ENCODE measurements at regions not wholly inside any gene's neighbourhood (a gene's known extent, or its start where the extent isn't known, plus 50 kb on each side); places are given as distances from the start of the nearest gene placed in this dataset.

- H3K4me3 Mint-ChIP-seq: no peak overlapping the region
- H3K27me3 Mint-ChIP-seq: peaks cover 9% of the 10 kb centered on the region
- ChIA-PET POLR2A (interaction anchor here (0.6 kb wide), 2 partner anchors 109 to 389 kb away, joined by 3 to 4 read pairs; no protein-coding TSS in a partner anchor), CTCF (interaction anchor here (0.7 kb wide), 1 partner anchor 231 kb away, joined by 3 read pairs; no protein-coding TSS in a partner anchor)
- no peaks in the 10 kb centered on the region for H3K4me1 Mint-ChIP-seq
- H3K9me3 Mint-ChIP-seq: no peaks in the 10 kb centered on the region
- no peak overlapping the region for H3K27ac Mint-ChIP-seq
- no peak for DNase-seq
- no peaks in the 10 kb centered on the region for H3K36me3 Mint-ChIP-seq (ENCODE audit: low read depth)
Measured at GRCh38 chr1:91170571-91170970, 148.7 kb upstream of the ZNF644 start.

- H3K9me3 Mint-ChIP-seq: no peaks in the 10 kb centered on the region
- H3K4me1 Mint-ChIP-seq: peaks cover 1% of the 10 kb centered on the region
- ChIA-PET CTCF (interaction anchor here (1.7 kb wide), 1 partner anchor 114 kb away, joined by 4 read pairs; no protein-coding TSS in a partner anchor), POLR2A (interaction anchor here (0.6 kb wide), 1 partner anchor 286 kb away, joined by 5 read pairs; no protein-coding TSS in a partner anchor)
- DNase-seq: peak; percentile 26
- H3K27me3 Mint-ChIP-seq: no peaks in the 10 kb centered on the region
- no peaks in the 10 kb centered on the region for H3K36me3 Mint-ChIP-seq (ENCODE audit: low read depth)
- no peak overlapping the region for H3K27ac Mint-ChIP-seq
- no peak overlapping the region for H3K4me3 Mint-ChIP-seq
Measured at GRCh38 chr1:91166106-91166712, 144.4 kb upstream of the ZNF644 start.

GRCh38 chr1:91165033-91165654 lies 143.3 kb upstream of the ZNF644 start:
- Mint-ChIP-seq H3K9me3 (no peaks in the 10 kb centered on the region), H3K27me3 (no peaks in the 10 kb centered on the region), H3K27ac (no peak overlapping the region), H3K4me1 (peaks cover 1% of the 10 kb centered on the region), H3K36me3 (ENCODE audit: low read depth) (no peaks in the 10 kb centered on the region), H3K4me3 (no peak overlapping the region)
- CTCF ChIA-PET: interaction anchor here (0.6 to 1.7 kb wide), 7 partner anchors 8 to 444 kb away, joined by 3 to 4 read pairs (median 3); no protein-coding TSS in a partner anchor
- POLR2A ChIA-PET: no interaction called here
- peak; percentile 68 for DNase-seq

GRCh38 chr1:91162613-91163012 lies 140.8 kb upstream of the ZNF644 start:
- Mint-ChIP-seq H3K4me1 (peaks cover 1% of the 10 kb centered on the region), H3K9me3 (no peaks in the 10 kb centered on the region), H3K27ac (no peak overlapping the region), H3K27me3 (no peaks in the 10 kb centered on the region), H3K36me3 (ENCODE audit: low read depth) (no peaks in the 10 kb centered on the region), H3K4me3 (no peak overlapping the region)
- DNase-seq: no peak
- CTCF ChIA-PET: no interaction called here
- POLR2A ChIA-PET: no interaction called here

- CTCF ChIA-PET: no interaction called here
- Mint-ChIP-seq H3K9me3 (no peaks in the 10 kb centered on the region), H3K4me3 (no peak overlapping the region)
Measured at GRCh38 chr1:91161749-91162148, 139.9 kb upstream of the ZNF644 start.

GRCh38 chr1:91161166-91161565 lies 139.3 kb upstream of the ZNF644 start:
- DNase-seq: no peak
- CTCF ChIA-PET: no interaction called here
- H3K27me3 Mint-ChIP-seq: no peaks in the 10 kb centered on the region
- POLR2A ChIA-PET: no interaction called here
- peaks cover 1% of the 10 kb centered on the region for H3K4me1 Mint-ChIP-seq
- no peak overlapping the region for H3K27ac Mint-ChIP-seq
- H3K36me3 Mint-ChIP-seq (ENCODE audit: low read depth): no peaks in the 10 kb centered on the region
- H3K4me3 Mint-ChIP-seq: no peak overlapping the region
- no peaks in the 10 kb centered on the region for H3K9me3 Mint-ChIP-seq

More at GRCh38 chr1:91161749-91162148, 139.9 kb upstream of the ZNF644 start:
- H3K4me1 Mint-ChIP-seq: peaks cover 1% of the 10 kb centered on the region
- H3K27me3 Mint-ChIP-seq: no peaks in the 10 kb centered on the region
- H3K36me3 Mint-ChIP-seq (ENCODE audit: low read depth): no peaks in the 10 kb centered on the region
- H3K27ac Mint-ChIP-seq: no peak overlapping the region
- DNase-seq: no peak
- POLR2A ChIA-PET: no interaction called here

- Mint-ChIP-seq H3K4me1 (peaks cover 1% of the 10 kb centered on the region), H3K9me3 (no peaks in the 10 kb centered on the region), H3K27me3 (no peaks in the 10 kb centered on the region), H3K4me3 (no peak overlapping the region), H3K27ac (no peak overlapping the region), H3K36me3 (ENCODE audit: low read depth) (no peaks in the 10 kb centered on the region)
- ChIA-PET POLR2A (no interaction called here), CTCF (interaction anchor here (1.1 kb wide), 1 partner anchor 36 kb away, joined by 3 read pairs; no protein-coding TSS in a partner anchor)
- DNase-seq: no peak
Measured at GRCh38 chr1:91160363-91161075, 138.7 kb upstream of the ZNF644 start.

GRCh38 chr1:91153341-91153740 lies 131.5 kb upstream of the ZNF644 start:
- peaks cover 7% of the 10 kb centered on the region for H3K27me3 Mint-ChIP-seq
- H3K9me3 Mint-ChIP-seq: no peaks in the 10 kb centered on the region
- no peaks in the 10 kb centered on the region for H3K4me1 Mint-ChIP-seq
- no peak overlapping the region for H3K4me3 Mint-ChIP-seq
- ChIA-PET CTCF (no interaction called here), POLR2A (no interaction called here)
- H3K27ac Mint-ChIP-seq: no peak overlapping the region
- no peak for DNase-seq
- H3K36me3 Mint-ChIP-seq (ENCODE audit: low read depth): no peaks in the 10 kb centered on the region

GRCh38 chr1:91152331-91152730 lies 130.5 kb upstream of the ZNF644 start:
- H3K27me3 Mint-ChIP-seq: peaks cover 14% of the 10 kb centered on the region
- no peak overlapping the region for H3K27ac Mint-ChIP-seq
- H3K4me1 Mint-ChIP-seq: no peaks in the 10 kb centered on the region
- H3K36me3 Mint-ChIP-seq (ENCODE audit: low read depth): no peaks in the 10 kb centered on the region
- DNase-seq: no peak
- no peaks in the 10 kb centered on the region for H3K9me3 Mint-ChIP-seq
- ChIA-PET CTCF (no interaction called here), POLR2A (no interaction called here)
- H3K4me3 Mint-ChIP-seq: no peak overlapping the region

GRCh38 chr1:91151702-91152101 lies 129.9 kb upstream of the ZNF644 start:
- DNase-seq: no peak
- ChIA-PET POLR2A (no interaction called here), CTCF (no interaction called here)
- Mint-ChIP-seq H3K9me3 (no peaks in the 10 kb centered on the region), H3K4me3 (no peak overlapping the region), H3K27me3 (peaks cover 15% of the 10 kb centered on the region), H3K27ac (no peak overlapping the region), H3K36me3 (ENCODE audit: low read depth) (no peaks in the 10 kb centered on the region), H3K4me1 (no peaks in the 10 kb centered on the region)

GRCh38 chr1:91148641-91149069 lies 126.8 kb upstream of the ZNF644 start:
- ChIA-PET POLR2A (no interaction called here), CTCF (interaction anchor here (1.2 kb wide), 1 partner anchor 24 kb away, joined by 4 read pairs; no protein-coding TSS in a partner anchor)
- Mint-ChIP-seq H3K4me3 (no peak overlapping the region), H3K27me3 (peaks cover 16% of the 10 kb centered on the region), H3K36me3 (ENCODE audit: low read depth) (no peaks in the 10 kb centered on the region), H3K27ac (no peak overlapping the region), H3K9me3 (no peaks in the 10 kb centered on the region), H3K4me1 (no peaks in the 10 kb centered on the region)
- DNase-seq: no peak

- Mint-ChIP-seq H3K9me3 (no peaks in the 10 kb centered on the region), H3K4me1 (no peaks in the 10 kb centered on the region), H3K27ac (no peak overlapping the region), H3K27me3 (peaks cover 2% of the 10 kb centered on the region), H3K36me3 (ENCODE audit: low read depth) (no peaks in the 10 kb centered on the region), H3K4me3 (no peak overlapping the region)
- ChIA-PET POLR2A (no interaction called here), CTCF (interaction anchor here (0.9 kb wide), 1 partner anchor 23 kb away, joined by 3 read pairs; no protein-coding TSS in a partner anchor)
- DNase-seq: no peak
Measured at GRCh38 chr1:91141858-91142257, 120.0 kb upstream of the ZNF644 start.

- ChIA-PET POLR2A (no interaction called here), CTCF (no interaction called here)
- no peak for DNase-seq
- H3K27ac Mint-ChIP-seq: no peak overlapping the region
- H3K4me1 Mint-ChIP-seq: no peaks in the 10 kb centered on the region
- no peak overlapping the region for H3K4me3 Mint-ChIP-seq
- peaks cover under 1% of the 10 kb centered on the region for H3K27me3 Mint-ChIP-seq
- no peaks in the 10 kb centered on the region for H3K9me3 Mint-ChIP-seq
- no peaks in the 10 kb centered on the region for H3K36me3 Mint-ChIP-seq (ENCODE audit: low read depth)
Measured at GRCh38 chr1:91138959-91139358, 117.1 kb upstream of the ZNF644 start.
